Pons (tissue), 1 donor: ENCODE measurements at regions not wholly inside any gene's neighbourhood (a gene's known extent, or its start where the extent isn't known, plus 50 kb on each side); places are given as distances from the start of the nearest gene placed in this dataset.
"Not testable (repeated sequence)": the region's sequence is repeated elsewhere in the genome, so short reads cannot be mapped to it uniquely, and the experiment has no call there.

Source experiments
- DNase-seq: peaks from one replicate; pipeline ENCODE4 v3.0.0-alpha.2; 2016; ENCODE audit warnings: low spot score

DNA sequence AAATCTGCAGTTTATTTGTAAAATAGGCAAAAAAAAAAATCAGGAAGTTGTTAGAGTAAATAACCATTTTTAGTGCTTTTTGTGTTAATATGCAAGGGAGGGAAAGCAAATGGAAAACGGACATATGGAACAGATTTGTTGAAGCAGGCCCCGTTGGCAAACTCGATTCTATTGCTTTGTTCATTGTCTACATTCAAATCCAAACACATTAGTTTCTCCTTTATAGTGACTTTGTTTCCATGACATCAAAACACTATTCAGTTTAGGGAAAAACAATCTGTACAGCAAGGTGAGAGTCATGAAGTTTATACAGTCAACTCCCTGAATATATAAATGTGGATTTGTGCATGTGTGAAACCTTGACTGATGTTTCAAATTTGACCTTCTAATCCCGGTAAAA lies 142.2 kb downstream of the FAM47A start:
- no peak for DNase-seq

DNA sequence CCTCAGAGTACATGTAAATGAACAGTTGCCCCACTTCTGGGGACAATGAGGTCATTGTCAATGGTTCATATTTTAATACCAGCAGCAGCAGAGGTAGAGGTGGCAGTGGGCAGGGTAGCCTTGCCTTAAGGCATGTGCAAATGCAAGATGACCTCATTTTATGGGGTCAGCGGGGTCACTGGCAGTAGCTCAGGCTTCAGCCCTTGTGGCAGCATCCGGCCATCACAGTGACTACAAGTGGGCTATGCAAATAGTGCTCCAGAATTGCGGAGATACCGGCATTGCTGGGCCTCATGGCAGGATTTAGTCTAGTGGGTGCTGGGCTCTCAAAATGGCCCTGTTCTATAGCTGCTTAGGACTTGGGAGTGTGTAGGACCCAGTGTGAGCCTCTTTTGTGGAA lies 144.7 kb downstream of the FAM47A start:
- DNase-seq, result no peak

DNA sequence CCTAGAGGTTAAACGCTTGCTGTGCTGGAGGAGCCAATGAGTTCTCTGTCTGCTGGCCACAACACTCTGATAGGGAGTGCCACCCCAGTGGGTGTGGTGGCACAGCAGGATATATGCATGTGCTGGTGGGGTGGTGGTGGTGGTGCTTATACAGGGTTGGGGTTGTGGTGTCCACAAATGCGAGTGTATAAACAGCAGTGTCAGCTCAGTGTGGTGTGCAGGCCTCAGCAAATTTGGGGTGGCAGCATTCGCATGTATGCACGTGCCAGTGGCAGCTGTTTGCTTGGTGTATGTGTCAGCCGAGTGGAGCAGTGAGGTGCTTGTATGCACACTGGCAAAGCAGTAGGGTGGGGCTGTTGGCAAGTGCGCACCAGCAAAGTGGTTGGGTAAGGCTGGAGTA lies 157.4 kb downstream of the FAM47A start:
- DNase-seq, result no peak

DNA sequence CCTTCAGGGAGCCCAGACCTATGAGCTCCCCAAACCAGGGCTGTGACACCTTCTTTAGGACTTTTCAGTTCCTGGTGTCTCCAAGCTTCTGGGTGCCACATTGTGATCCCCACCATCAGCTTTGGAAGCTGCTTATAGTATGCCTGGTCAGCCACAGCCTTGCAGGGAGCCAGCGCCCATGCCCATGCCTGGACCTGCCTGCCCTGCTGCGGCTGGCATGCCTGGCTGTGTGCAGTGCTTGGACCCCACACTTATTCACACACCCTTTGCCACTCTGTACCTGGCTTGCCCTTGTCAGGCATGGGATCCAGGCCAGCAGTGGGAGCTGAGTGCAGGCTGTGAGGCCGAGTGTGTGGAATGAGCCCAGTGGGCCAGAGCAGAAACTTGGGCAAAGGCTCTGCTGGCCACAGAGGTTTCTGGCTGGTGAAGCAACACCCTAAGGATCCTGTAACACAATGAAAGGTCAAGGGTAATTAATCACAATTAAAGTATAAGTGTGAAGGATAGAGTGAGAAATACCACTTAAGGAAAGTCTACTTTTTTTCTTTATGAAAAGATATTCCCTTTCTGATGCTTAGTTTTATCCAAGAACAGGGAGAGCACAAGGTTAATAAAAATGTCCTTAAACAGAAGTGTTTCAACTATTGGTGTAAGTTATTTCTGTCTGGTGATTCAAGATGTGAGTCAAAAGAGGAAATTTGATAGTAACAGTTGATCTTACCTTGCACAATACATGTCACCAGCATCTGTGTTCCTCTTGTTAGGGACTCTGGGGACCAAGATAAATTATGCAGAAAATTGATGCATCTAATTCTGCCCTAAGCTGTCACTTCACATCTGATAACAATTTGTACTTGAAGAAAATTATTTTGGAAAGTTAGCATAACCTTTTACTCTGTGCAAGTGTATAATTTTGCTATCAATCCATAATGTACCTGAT lies 161.8 kb downstream of the FAM47A start:
- no peak for DNase-seq

DNA sequence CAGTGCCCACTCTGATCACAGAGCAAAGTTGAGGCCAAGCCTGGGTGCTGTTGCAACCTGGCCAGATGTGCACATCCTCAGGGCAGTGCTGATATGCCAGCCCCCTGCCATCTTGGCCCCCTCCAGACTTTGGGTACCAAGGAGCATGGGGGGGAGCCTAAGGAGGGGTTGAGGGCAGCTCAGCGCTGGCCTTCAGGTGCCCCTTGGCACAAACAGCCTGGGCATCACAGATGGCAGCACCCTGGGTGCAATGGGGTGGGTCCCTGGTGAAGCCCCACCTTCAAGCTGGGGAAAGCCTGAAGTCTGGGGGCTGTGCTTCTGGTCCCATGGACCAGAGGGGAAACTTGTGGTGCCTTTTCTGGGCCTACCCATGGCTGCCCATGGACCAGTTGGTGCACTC lies 163.0 kb downstream of the FAM47A start:
- DNase-seq, result no peak

DNA sequence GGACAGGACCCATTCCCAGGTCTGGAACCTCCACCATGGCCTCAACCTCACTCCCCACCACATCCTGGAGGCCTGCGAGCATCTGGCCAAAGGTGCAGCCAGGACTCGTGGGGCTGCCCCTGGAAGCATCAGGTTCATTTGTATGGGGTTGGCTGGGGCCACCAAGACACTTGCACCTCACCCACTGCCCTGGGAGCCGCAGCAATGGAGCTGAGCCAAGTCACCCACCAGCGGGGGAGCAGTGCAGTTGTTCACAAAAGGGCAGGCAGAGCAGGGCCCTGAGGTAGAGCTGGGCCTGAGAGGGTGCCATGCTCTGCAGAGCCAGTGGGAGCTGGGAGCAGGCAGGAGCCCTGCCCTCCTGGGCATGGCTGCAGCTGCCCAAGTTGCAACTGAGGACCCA lies 163.5 kb downstream of the FAM47A start:
- no peak for DNase-seq

DNA sequence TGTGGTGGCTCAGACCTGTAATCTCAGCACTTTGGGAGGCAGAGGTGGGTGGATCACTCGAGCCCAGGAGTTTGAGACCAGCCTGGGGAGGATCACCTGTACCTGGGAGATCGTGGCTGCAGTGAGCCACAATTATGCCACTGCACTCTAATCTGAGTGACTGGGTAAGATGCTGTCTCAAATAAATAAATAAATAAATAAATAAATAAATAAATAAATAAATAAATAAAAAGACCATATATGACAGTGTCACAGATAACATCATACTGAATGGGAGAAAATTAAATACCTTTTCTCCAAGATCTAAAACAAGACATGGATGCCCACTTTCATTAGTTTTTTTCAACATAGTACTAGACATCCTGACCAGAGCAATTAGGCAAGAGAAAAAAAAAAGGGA lies 182.8 kb downstream of the FAM47A start:
- no peak for DNase-seq

DNA sequence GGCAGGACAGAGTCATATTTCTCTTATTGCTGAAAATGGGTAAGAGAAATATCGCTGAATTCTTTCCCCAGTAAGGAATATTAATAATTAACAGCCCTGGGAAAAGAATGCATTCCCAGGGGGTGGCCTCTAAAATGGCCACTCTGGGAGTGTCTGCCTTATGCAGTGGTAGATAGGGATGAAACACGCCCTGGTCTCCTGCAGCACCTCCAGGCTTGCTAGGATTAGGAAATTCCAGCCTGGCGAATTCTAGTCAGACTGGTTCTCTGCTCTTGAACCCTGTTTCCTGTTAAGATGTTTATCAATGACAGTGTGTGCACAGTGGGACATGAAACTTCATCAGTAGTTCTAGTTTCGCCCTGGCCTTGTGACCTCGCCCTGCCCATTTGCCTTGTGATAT lies 205.9 kb downstream of the FAM47A start:
- DNase-seq, result not testable (repeated sequence)

DNA sequence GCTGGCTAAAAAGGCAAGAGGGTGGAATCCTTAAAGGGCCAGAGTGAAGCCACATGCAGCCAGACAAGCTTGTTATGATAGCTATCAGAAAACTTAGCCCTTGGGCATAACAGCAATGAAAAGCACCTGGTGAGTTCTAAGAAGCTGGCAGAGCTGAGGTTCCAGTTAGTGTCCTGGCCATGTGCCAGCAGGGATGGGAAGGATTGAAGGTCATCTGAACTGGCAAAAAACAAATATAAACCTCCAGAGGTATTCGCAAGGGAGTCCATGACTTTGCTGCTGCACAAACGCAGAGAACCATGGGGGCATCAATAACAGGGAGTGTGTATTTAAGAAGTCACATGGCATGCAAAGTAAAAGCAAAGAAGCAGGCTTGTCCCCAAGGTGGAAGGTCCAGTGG lies 208.9 kb downstream of the FAM47A start:
- DNase-seq, result no peak

DNA sequence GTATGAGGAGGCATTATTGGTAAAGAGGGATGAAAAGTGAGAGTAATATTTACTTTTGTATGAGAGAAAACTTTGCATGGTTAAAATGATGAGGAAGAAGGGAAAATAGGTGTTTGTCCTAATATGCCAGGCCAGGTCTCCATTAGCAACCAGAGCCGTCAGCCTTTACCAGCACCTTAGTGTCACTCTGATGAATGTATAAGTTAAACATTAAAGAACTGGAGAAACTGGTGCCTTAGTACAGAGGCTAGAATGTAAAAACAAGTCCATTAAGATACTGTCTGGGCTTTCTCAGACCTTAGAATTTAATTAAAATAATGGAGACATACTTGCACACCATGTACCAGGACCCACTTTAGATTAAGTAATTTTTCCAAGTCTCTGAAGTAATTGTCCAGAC lies 222.3 kb downstream of the FAM47A start:
- no peak for DNase-seq

DNA sequence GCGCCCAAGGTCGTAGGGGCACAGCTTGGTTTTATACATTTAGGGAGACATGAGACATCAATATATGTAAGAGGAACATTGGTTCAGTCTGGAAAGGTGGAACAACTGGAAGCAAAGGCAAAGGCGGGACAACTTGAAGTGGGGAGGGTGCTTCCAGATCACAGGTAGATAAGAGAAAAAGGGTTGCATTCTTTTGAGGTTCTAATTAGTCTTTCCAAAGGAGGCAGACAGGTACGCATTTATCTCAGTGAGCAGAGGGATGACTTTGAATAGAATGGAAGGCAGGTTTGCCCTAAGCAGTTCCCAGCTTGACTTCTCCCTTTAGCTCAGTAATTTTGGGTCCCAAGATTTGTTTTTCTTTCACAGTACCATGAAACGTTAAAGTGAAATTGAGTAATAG lies 223.2 kb downstream of the FAM47A start:
- DNase-seq, result no peak

DNA sequence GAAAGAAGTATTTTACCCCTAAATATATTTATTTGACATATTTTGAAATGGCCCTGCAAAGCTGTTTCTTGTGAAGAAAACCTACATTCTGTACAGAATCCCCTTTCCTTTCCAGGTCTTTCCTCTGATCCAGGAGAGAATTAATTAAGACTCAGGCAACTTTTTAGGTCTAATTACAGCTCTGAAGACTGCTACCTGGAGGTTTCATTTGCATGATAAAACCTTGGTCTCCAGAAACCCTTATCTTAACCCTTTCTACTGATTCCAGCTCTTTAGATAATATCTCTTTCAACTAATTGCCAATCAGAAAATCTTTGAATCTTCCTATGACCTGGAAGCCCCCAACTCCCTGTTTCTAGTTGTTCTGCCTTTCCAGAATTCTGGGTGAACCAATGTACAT lies 224.0 kb downstream of the FAM47A start:
- DNase-seq, result no peak

DNA sequence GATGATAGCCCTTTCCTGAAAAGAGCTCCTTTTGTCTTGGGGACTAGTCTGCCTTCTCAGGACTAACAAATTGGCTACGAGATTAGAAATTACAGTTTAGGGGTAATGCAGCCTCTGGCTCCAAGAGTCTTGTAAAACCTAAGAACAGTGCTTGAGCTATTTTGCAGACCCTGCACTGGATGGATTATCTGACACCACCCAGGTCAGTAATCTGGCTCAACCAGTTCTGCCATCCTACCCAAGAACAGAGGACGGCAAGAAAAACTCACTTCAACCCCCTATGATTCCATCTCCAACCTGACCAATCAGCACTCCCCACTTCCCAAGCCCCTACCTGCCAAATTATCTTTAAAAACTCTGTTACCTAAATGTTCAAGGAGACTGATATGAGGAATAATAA lies 225.1 kb downstream of the FAM47A start:
- no peak for DNase-seq

DNA sequence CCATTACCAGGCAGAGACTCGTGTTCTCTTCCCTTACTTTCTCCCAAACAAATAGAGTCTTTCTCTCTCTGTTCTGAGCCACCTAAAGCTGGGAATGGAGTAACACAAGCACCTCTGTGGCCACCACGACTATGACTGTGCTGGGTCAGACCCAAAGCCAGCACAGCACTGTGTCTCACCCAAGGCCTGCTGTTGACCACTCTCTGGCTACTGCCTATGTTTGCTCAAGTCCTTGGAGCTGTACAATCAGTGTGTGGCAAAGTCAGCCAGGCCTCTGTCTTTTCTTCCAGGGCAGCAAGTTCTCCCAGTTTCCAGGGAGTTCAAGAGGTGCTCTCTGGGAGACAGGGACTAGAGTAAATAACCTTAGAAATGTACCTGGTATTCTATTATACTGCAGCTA lies 239.4 kb downstream of the FAM47A start:
- DNase-seq, result no peak

DNA sequence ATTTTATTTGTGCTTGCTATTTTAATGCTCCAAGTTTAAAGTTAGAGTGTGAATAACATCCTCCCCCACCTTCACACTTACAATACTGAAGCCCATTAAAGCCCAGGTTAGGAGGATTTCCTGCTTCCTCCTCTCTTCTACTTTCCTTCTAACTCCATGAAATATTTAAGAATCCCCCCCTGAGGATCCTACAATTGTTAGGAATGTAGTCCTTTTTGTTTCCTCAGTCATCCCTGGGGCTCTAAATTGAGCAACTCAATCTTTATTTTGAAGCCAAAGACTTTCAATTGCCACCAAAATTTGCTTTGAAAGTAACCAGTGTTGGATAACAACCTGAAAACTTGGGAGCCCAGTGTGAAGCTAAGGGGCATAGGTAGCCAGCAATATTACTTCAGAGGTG lies 276.9 kb downstream of the FAM47A start:
- DNase-seq, result no peak

DNA sequence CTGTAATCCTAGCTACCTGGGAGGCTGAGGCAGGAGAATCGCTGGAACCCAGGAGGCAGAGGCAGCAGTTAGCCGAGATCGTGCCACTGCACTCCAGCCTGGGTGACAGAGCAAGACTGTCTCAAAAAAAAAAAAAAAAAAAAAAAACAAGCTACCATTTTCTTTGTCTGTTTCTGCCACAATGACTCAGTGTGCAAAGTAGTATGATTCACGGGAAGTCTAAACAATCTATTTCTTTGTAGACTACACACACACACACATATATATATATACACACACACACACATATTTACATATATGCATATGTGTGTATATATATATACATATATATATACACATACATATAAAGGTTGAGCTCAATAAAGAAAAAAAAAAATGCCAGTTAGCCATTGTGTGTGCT lies 280.0 kb downstream of the FAM47A start:
- DNase-seq, result not testable (repeated sequence)

DNA sequence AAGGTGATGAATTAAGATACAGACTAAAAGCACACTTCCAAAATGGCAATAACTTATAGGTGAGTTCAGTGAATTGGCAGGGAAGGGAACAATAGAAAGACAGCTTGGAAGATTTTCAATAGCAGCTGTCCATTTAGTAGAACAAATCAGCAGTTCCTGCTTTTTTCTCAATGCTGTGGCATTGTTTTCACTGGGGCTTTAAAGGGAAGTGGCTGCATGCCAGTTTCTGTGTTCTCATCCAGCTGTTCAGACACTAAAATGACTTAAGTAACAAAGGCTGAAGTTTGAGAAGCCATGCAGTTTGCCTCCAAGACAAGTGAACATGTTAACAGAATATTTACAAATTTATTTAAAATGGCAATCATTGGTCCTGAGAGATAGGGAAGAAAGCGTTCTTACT lies 291.9 kb downstream of the FAM47A start:
- peak; percentile 68 for DNase-seq

DNA sequence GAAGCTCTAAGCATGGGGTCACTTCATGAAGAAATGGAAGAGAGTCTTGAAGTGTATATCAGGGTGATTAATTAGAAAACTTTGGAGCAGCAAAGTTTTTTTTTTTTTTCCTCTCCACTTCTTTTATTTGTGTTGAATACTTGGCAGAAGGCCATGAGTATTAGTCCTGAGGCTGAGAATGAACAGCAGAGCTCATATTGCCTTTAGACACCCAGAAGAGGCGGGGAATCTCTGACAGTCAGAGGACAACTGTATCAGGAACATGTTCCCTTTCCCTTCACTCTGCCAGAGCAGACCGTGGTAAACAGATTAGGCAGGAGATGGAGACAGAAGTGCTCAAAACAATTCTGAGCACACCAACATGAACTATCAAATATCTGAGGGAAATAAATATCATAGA lies 300.9 kb downstream of the FAM47A start:
- no peak for DNase-seq

DNA sequence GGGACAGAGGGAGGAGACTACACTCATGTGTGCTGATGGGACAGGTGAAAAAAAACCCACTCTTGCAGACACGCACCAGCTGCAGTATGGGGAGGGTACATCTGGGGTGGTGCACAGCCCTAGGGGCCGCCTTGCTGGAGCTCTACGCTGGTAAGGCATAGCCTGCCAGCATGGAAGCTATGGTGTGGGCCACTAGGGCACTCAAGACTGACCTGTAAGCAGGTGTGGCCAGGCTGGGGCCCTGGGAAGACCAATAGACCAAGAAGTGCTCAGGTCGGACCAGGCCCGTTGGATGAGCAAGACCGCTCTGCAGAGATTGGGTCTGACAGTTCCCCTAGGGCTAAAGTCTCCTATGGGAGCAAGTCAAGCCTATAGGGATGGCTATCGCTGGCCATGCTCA lies 314.8 kb downstream of the FAM47A start:
- DNase-seq, result no peak

DNA sequence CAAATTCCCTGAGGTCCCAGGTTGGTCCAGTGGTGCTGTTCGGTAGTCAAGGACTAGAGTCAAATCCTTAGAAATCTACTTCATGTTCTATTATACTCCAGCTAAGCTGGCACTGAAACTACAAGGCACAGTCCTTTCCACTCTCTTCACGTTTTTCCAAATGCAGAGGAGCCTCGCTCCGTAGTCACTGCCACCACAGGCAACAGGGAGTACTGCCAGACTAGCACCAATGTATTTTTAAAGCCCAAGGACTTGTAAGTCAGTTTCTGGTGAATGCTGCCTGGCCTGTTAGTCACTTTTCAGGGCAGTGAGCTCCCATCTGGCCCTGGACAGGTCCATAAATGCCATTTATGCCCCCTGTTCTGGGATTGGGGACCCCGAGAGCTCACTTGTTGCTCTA lies 323.5 kb downstream of the FAM47A start:
- no peak for DNase-seq

DNA sequence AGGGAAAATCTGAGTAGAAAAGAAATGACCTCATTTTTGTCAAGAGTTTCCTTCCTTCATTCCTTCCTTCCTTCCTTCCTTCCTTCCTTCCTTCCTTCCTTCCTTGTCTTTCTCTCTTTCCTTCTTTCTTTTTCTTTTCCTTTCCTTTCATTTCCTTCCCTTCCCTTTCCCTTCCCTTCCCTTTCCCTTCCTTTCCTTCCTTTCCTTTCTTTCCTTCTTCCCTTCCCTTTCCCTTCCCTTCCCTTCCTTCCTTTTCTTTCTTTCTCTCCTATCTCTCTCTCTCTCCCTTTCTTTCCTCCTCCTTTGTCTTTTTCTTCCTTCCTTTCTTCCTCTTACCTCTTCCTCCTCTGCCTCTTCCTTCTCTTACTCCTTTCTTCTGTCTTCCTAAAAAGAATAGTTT lies 347.6 kb downstream of the FAM47A start:
- DNase-seq, result no peak

DNA sequence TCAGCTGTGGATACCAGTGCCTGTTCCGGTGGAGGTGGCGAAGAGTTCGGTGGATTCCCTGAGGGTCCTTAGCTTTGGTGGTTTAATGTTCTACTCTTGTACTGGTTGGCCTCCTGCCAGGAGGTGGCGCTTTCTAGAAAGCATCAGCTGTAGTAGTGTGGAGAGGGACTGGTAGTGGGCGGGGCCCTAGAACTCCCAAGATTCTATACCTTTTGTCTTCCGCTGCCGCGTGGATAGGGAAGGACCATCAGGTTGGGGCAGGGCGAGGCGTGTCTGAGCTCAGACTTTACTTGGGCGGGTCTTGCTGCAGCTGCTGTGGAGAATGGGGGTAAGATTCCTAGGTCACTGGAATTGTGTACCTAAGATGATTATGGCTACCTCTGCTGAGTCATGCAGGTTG lies 390.3 kb downstream of the FAM47A start:
- no peak for DNase-seq

DNA sequence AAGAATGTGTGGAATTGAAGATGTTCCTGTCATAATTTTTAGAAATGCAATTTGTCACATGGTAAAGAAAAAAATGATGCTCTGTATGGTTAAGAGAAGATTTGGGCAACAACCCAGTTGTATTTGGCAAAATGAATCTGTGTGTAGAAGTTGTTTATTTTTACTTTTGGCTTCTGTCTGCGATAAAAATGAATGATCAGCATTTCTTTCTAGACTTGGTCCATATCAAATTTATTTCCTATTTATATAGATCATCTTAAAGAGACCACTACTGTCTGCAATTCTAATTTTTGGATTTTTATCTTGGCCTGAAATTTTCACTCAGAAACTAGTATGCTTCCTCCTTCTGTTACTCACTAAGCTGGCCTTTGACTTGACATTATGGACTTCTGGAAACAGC lies 396.9 kb downstream of the FAM47A start:
- DNase-seq, result no peak
